NCI-H2107 (cell line): ENCODE measurements at regions not wholly inside any gene's neighbourhood (a gene's known extent, or its start where the extent isn't known, plus 50 kb on each side); places are given as distances from the start of the nearest gene placed in this dataset.
"Not testable (repeated sequence)": the region's sequence is repeated elsewhere in the genome, so short reads cannot be mapped to it uniquely, and the experiment has no call there.

ENCODE experiments used
- DNase-seq: peaks from one replicate; lab custom pipeline; 2025; lab: John Stamatoyannopoulos, UW

GRCh38 chr5:18560602-18561001, 926.3 kb downstream of the TAF11L14 start:
- no peak for DNase-seq

GRCh38 chr5:18563853-18564252, 929.6 kb downstream of the TAF11L14 start:
- no peak for DNase-seq

GRCh38 chr5:18566671-18567070, 932.4 kb downstream of the TAF11L14 start:
- no peak for DNase-seq

DNA sequence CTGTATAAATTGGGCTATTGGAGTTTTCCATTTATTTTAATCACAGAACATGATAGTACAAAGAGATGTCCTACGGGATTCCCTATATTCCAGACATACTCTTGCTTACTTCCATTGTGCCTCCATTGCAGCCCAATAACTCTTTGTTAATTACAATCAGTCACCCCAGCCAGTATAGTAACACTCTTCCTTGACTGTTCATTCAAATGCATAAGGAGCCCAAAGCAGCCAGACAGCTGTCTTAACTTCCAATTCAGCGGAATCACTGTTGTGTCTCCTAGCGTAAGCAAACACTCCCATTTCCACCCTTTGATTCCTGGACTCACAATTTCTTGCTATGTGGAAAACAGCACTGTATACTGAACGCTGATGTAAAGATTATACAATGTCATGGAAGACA, 942.3 kb downstream of the TAF11L14 start:
- no peak for DNase-seq

DNA sequence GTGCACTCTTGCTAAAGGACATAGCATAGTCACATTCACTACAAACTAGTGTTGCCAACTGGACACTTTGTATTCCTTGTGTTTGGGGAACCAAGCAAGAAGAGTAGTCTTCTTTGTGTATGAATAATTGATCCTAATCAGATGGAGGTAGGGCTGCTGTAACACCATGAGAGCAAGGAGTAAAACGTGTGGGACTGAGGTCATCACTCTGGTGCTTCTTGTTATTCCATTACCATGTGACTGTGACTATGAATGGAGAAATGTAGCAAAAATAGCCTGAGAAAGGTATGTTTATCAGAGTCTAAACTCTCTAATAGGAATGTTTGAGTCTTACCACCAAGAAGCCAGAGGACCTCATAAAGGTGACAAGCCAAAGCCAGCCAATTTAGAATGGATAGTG, 966.9 kb downstream of the TAF11L14 start:
- no peak for DNase-seq

GRCh38 chr5:18602402-18602801, 968.1 kb downstream of the TAF11L14 start:
- no peak for DNase-seq

GRCh38 chr5:18605186-18605585, 970.9 kb downstream of the TAF11L14 start:
- DNase-seq = no peak

DNA sequence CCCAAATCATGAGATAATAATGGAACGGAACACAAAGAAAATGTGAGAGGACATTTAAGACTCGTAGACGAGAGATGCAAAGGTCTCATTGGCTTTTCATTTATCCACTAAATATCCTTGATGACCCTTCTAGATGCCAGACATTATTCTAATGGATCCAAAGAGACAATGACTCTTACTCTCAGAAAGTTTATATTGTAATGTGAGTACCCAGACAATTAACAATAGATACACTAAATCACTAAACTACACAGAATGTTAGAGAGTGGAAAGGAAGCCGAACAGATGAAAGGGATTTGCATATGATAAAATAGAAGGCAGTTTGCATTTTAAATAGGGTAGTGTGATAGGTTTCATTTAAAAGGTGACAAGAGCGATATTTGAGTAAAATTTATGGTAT, 973.3 kb downstream of the TAF11L14 start:
- DNase-seq = no peak

DNA sequence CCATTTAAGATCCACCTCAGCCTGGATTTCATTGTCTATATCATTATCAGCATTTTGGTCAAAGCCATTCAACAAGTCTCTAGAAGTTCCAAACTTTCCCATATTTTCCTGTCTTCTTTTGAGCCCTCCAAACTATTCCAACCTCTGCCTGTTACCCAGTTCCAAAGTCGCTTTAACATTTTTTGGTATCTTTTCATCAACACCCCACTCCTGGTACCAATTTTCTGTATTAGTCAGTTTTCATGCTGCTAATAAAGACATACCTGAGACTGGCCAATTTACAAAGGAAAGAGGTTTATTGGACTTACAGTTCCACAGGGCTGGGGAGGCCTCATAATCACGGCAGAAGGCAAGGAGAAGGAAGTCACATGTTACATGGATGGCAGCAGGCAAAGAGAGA, 982.9 kb downstream of the TAF11L14 start:
- DNase-seq = not testable (repeated sequence)

DNA sequence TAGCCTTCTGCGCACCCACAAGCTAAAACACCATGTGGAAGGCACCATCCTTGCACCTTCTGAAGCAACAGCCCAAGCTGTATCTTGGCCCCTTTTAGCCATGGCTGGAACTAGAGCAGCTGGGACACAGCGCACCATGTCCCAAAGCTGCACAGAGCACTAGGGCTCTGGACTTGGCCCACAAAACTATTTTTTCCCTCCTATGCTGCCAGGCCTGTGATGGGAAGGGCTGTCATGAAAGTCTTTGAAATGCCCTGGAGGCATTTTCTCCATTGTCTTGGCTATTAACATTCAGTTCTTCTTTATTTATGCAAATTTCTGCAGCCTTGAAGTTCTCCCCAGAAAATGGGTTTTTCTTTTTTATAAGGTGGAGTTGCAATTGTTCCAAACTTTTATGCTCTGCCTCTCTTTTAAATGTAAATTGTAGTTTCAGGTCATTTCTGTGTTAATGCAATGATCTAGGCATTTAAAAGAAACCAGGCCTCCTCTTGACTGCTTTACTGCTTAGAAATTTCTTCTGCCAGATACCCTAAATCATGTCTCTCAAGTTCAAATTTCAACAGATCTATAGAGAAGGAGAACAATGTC, 996.3 kb downstream of the TAF11L14 start:
- DNase-seq = no peak

GRCh38 chr5:18652404-18653215, 1018.4 kb downstream of the TAF11L14 start:
- no peak for DNase-seq

DNA sequence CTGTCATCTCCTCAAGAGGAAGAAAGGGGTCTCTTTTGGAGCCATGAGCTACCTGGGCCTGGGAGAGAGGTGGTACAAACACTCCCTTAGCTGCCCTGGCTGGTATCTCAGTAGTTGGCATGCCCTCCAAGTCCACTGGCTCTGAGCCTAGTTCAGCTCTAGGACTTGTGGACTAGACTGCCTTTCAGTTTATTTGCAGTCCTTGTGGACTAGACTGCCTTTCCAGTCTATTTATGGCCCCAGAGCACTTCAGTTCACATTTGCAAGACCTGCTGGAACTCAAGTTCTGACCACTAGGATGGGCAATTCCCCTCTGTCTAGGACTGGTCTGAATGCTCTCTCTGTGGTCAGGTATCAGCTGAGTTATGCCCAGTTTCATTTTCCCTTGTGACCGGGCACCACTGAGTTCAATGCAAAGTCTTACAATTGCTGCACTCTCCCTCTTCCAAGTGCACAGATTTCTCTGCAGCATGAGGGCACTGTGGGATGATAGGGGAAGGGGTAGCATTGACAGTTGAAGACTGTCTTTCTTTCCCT, 1019.0 kb downstream of the TAF11L14 start:
- no peak for DNase-seq

- DNase-seq = no peak
These were observed 1026.3 kb downstream of the TAF11L14 start for GRCh38 chr5:18660511-18660910.

DNA sequence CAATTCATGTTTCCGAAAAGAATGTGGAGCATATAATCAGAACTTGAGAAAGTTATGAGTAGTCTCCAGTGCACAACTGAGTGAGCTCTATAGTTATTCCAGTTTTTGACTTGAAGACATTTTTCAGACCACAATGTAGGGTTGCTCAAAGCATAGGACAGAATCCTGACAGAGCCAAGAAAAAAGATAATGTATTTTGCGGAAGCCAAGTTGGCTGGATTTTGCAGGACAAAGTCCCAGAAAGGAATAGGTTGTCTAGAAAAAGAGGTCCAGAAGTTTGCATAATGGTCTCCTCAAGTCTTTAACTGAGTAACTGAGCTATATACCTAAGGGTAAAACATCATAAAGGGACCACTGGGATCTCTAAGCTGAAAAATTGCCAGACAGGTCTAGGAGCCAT, 1028.0 kb downstream of the TAF11L14 start:
- DNase-seq = no peak

DNA sequence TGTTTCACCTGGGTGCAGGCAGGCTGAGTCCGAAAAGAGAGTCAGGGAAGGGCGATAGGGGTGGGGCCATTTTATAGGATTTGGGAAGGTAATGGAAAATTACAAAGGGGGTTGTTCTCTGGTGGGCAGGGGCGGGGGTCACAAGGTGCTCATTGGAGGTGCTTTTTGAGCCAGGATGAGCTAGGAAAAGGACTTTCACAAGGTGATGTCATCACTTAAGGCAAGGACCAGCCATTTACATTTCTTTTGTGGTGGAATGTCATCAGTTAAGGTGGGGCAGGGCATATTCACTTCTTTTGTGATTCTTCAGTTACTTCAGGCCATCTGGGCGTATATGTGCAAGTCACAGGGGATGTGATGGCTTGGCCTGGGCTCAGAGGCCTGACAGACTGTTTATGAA, 1040.0 kb downstream of the TAF11L14 start:
- not testable (repeated sequence) for DNase-seq

- no peak for DNase-seq
These were observed 1040.8 kb downstream of the TAF11L14 start for GRCh38 chr5:18675041-18675440.

DNA sequence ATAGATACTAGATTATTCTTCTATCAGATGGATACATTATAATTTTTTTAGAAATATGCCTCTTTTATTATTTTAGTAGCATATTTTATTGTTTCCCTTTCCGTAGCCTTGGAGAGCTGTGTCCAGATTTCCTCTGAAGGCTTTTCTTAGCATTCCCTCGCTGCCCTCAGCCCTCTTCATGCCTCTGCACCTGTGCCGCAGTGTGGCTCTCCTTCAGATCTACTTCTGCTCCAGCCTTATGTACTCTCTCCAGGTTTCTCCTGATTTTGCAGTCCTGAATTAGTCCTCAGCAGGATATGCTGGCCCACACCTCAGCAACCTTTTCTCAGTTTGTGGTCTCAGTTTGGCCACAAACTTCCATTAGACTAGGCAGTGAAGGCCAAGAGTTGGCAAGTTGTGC, 1052.0 kb downstream of the TAF11L14 start:
- no peak for DNase-seq

GRCh38 chr5:18687429-18687828, 1053.2 kb downstream of the TAF11L14 start:
- no peak for DNase-seq

GRCh38 chr5:18699681-18700080, 1065.4 kb downstream of the TAF11L14 start:
- DNase-seq = no peak

- DNase-seq = no peak
These were observed 1068.6 kb downstream of the TAF11L14 start for GRCh38 chr5:18702821-18703220.

DNA sequence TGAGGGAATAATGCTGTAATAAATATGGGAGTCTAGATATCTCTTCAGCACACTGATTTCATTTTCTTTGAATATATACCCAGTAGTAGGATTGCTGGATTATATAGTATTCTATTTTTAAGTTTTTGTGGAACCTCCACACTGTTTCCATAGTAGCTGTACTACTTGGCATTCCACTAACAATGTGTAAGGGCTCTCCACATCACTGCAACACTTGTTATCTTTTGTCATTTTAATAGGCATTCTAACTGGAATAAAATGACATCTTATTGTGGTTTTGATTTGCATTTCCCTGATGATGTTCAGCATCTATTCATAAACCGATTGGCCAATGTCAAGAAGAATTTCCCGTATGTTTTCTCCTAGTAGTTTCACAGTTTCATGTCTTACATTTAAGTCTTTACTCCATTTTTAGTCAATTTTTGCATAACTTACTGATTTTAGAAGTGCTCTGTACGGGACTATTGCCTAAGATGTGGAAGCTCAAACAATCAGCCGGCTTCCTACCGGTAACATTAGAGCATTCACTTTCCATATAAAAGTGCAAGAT, 1078.8 kb downstream of the TAF11L14 start:
- DNase-seq = no peak

DNA sequence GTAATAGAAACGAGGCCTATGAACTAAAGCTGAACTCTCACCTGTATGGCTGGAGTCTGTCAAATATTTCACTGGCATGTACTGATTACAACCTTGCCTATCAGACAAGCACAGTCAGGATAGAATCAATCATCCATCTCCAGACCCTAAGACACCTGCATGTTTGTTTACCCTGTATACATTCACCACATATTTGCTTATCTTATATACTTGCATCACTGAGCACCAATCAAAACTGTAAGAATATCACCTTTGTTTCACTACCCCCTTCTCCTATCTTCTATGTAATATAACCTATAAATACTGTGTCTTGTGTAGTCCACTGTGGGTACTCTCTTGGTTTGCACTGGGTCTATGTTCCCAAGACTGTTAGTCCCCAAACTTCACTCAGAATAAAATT, 1085.7 kb downstream of the TAF11L14 start:
- no peak for DNase-seq
